Smooth muscle cell (in vitro differentiated cells): ENCODE measurements at regions not wholly inside any gene's neighbourhood (a gene's known extent, or its start where the extent isn't known, plus 50 kb on each side); places are given as distances from the start of the nearest gene placed in this dataset.
A peak's percentile ranks its signal among the peaks of the same experiment; 100 is the strongest.
"Not testable (repeated sequence)": the region's sequence is repeated elsewhere in the genome, so short reads cannot be mapped to it uniquely, and the experiment has no call there.

Experiments
- DNase-seq: peaks from one replicate; lab custom pipeline; 2025; ENCODE audit not compliant: unreplicated experiment; lab: John Stamatoyannopoulos, UW
- H2AFZ ChIP-seq: fragments of 200-600 bp; sonication (generic); 2 replicates; pipeline ENCODE4 v1.6.0; 2016; ENCODE audit warnings: antibody characterized with exemption, low read depth, mild to moderate bottlenecking
- H3F3A ChIP-seq: fragments of 200-600 bp; sonication (generic); 2 replicates; pipeline ENCODE4 v1.6.0; 2017; ENCODE audit warnings: antibody characterized with exemption, low read depth
- H3K27ac ChIP-seq: fragments of 200-600 bp; sonication (generic); 2 replicates; pipeline ENCODE4 v1.5.1; 2016; ENCODE audit warnings: low read depth, mild to moderate bottlenecking
- H3K27me3 ChIP-seq: fragments of 200-600 bp; sonication (generic); 2 replicates; pipeline ENCODE4 v1.6.1; 2016; ENCODE audit warnings: low read depth, mild to moderate bottlenecking
- H3K36me3 ChIP-seq: fragments of 200-600 bp; sonication (generic); 2 replicates; pipeline ENCODE4 v1.5.1; 2016; ENCODE audit warnings: low read depth
- H3K4me1 ChIP-seq: fragments of 200-600 bp; sonication (generic); 2 replicates; pipeline ENCODE4 v1.5.1; 2016; ENCODE audit warnings: low read depth
- H3K4me2 ChIP-seq: fragments of 200-600 bp; sonication (generic); 2 replicates; pipeline ENCODE4 v1.6.0; 2016; ENCODE audit warnings: mild to moderate bottlenecking
- H3K4me3 ChIP-seq: fragments of 200-600 bp; sonication (generic); 2 replicates; pipeline ENCODE4 v1.5.1; 2016; ENCODE audit warnings: mild to moderate bottlenecking
- H3K79me2 ChIP-seq: fragments of 200-600 bp; sonication (generic); 2 replicates; pipeline ENCODE4 v1.6.0; 2016; ENCODE audit warnings: low read depth, mild to moderate bottlenecking
- H3K9ac ChIP-seq: fragments of 200-600 bp; sonication (generic); 2 replicates; pipeline ENCODE4 v1.6.0; 2016; ENCODE audit warnings: low read depth
- H3K9me3 ChIP-seq: fragments of 200-600 bp; sonication (generic); replicated peaks from 2 replicates; pipeline ENCODE4 v1.5.1; 2016; ENCODE audit warnings: low read depth
- H4K20me1 ChIP-seq: fragments of 200-600 bp; sonication (generic); 2 replicates; pipeline ENCODE4 v1.6.0; 2016; ENCODE audit warnings: low read depth
- CTCF ChIP-seq: fragments of 200-600 bp; sonication (generic); IDR thresholded peaks from 2 replicates; pipeline ENCODE4 v1.5.1; 2017; ENCODE audit warnings: borderline replicate concordance, mild to moderate bottlenecking, antibody characterized with exemption; ENCODE audit not compliant: insufficient read depth, poor library complexity, severe bottlenecking
- WGBS: methylation state at CpG from one replicate; pipeline ENCODE4 v1.1.7; 2016; ENCODE audit warnings: low lambda C conversion rate; 5-methylcytosine and 5-hydroxymethylcytosine counted together

- Histone ChIP-seq H3K27ac (peak overlapping the region; percentile 16), H3K36me3 (no peaks in the 10 kb centered on the region), H3K9ac (peak overlapping the region; percentile 18), H3K9me3 (no peaks in the 10 kb centered on the region), H4K20me1 (no peaks in the 10 kb centered on the region), H2AFZ (peak overlapping the region; percentile 65), H3K79me2 (no peaks in the 10 kb centered on the region), H3F3A (no peaks in the 10 kb centered on the region), H3K27me3 (no peaks in the 10 kb centered on the region), H3K4me3 (peak overlapping the region; percentile 52), H3K4me2 (peak overlapping the region; percentile 84), H3K4me1 (no peaks in the 10 kb centered on the region)
- TF ChIP-seq CTCF = no peak
- DNase-seq = no peak
- WGBS = 69% methylated on average over 2 of the region's 2 CpGs
Observed at GRCh38 chr3:17861476-17861875, 119.0 kb upstream of the TBC1D5 start.

GRCh38 chr3:17860840-17861471, 118.5 kb upstream of the TBC1D5 start:
- Histone ChIP-seq H3K4me2 (peak overlapping the region; percentile 84), H3K4me3 (peak overlapping the region; percentile 52), H2AFZ (peak overlapping the region; percentile 65)
- not testable (repeated sequence) for H3K27me3 ChIP-seq, H3K27ac ChIP-seq, H3K79me2 ChIP-seq, H3K9ac ChIP-seq, H4K20me1 ChIP-seq, DNase-seq, H3K9me3 ChIP-seq, H3K4me1 ChIP-seq, H3K36me3 ChIP-seq, H3F3A ChIP-seq
- WGBS = 44% methylated on average over 35 of the region's 35 CpGs

- Histone ChIP-seq H3K79me2 (no peaks in the 10 kb centered on the region), H3K27me3 (no peaks in the 10 kb centered on the region), H3K9ac (no peak overlapping the region), H3K4me3 (no peak overlapping the region), H3K9me3 (no peaks in the 10 kb centered on the region), H3K4me1 (no peaks in the 10 kb centered on the region), H3K4me2 (no peak overlapping the region), H4K20me1 (no peaks in the 10 kb centered on the region), H3K27ac (no peak overlapping the region), H3K36me3 (no peaks in the 10 kb centered on the region), H3F3A (no peaks in the 10 kb centered on the region), H2AFZ (no peak overlapping the region)
- no peak for DNase-seq
- no peak for TF ChIP-seq CTCF
- 100% methylated on average over 1 of the region's 1 CpG for WGBS
Observed at GRCh38 chr3:17852217-17852616, 109.8 kb upstream of the TBC1D5 start.

- no peak overlapping the region for H3K27ac ChIP-seq
- no peaks in the 10 kb centered on the region for H3K27me3 ChIP-seq
- H3K9me3 ChIP-seq = no peaks in the 10 kb centered on the region
- peaks cover 3% of the 10 kb centered on the region for H3K4me1 ChIP-seq
- H4K20me1 ChIP-seq = no peaks in the 10 kb centered on the region
- H3K4me2 ChIP-seq = no peak overlapping the region
- H3K79me2 ChIP-seq = no peaks in the 10 kb centered on the region
- DNase-seq = no peak
- H3K9ac ChIP-seq = no peak overlapping the region
- no peaks in the 10 kb centered on the region for H3F3A ChIP-seq
- no peaks in the 10 kb centered on the region for H3K36me3 ChIP-seq
- H3K4me3 ChIP-seq = no peak overlapping the region
- H2AFZ ChIP-seq = no peak overlapping the region
- no peak for TF ChIP-seq CTCF
Observed at GRCh38 chr3:17850448-17850847, 108.0 kb upstream of the TBC1D5 start.
